OCI-LY1 (cell line): ENCODE measurements at regions not wholly inside any gene's neighbourhood (a gene's known extent, or its start where the extent isn't known, plus 50 kb on each side); places are given as distances from the start of the nearest gene placed in this dataset.

Experiments
- H2AFZ ChIP-seq: fragments of 200-600 bp; sonication (generic), shearing (Covaris generic); 2 replicates; pipeline ENCODE4 v1.6.0; 2014; ENCODE audit warnings: antibody characterized with exemption, mild to moderate bottlenecking, low read length
- H3F3A ChIP-seq: fragments of 200-600 bp; sonication (generic), shearing (Covaris generic); 2 replicates; pipeline ENCODE4 v1.6.0; 2014; ENCODE audit warnings: mild to moderate bottlenecking, antibody characterized with exemption, low read length, moderate library complexity; ENCODE audit not compliant: insufficient read depth
- H3K27ac ChIP-seq: fragments of 200-600 bp; sonication (generic); 2 replicates; pipeline ENCODE4 v1.5.1; 2014; ENCODE audit warnings: low read length, mixed run types, mild to moderate bottlenecking, low read depth; ENCODE audit not compliant: poor library complexity, severe bottlenecking
- H3K27me3 ChIP-seq: fragments of 200-600 bp; sonication (generic); 2 replicates; pipeline ENCODE4 v1.6.0; 2014; ENCODE audit warnings: antibody characterized with exemption, mild to moderate bottlenecking, low read length, moderate library complexity; ENCODE audit not compliant: insufficient read depth
- H3K36me3 ChIP-seq: fragments of 200-600 bp; sonication (generic); 2 replicates; pipeline ENCODE4 v1.6.1; 2014; ENCODE audit warnings: mild to moderate bottlenecking, antibody characterized with exemption, low read length, moderate library complexity, mixed read lengths; ENCODE audit not compliant: insufficient read depth
- H3K4me1 ChIP-seq: fragments of 200-600 bp; sonication (generic); 2 replicates; pipeline ENCODE4 v1.5.1; 2014; ENCODE audit warnings: mild to moderate bottlenecking, low read length, moderate library complexity; ENCODE audit not compliant: insufficient read depth, severe bottlenecking
- H3K4me2 ChIP-seq: fragments of 200-600 bp; sonication (generic), shearing (Covaris generic); 2 replicates; pipeline ENCODE4 v1.6.1; 2014; ENCODE audit warnings: low read length
- H3K4me3 ChIP-seq: fragments of 200-600 bp; sonication (generic); 2 replicates; pipeline ENCODE4 v1.5.1; 2014; ENCODE audit warnings: low read length, low read depth, mild to moderate bottlenecking, mixed read lengths; ENCODE audit not compliant: poor library complexity, severe bottlenecking
- H3K79me2 ChIP-seq: fragments of 200-600 bp; shearing (Covaris generic); 2 replicates; pipeline ENCODE4 v1.6.1; 2016; ENCODE audit warnings: mixed run types, low read length, mixed read lengths; ENCODE audit not compliant: insufficient read depth
- H3K9ac ChIP-seq: fragments of 200-600 bp; sonication (generic), shearing (Covaris generic); 2 replicates; pipeline ENCODE4 v1.6.1; 2014; ENCODE audit warnings: mild to moderate bottlenecking, low read length, mixed read lengths
- H3K9me2 ChIP-seq: fragments of 200-600 bp; sonication (generic), shearing (Covaris generic); 2 replicates; pipeline ENCODE4 v1.6.1; 2014; ENCODE audit warnings: low read depth, mild to moderate bottlenecking, low read length, mixed read lengths
- H3K9me3 ChIP-seq: fragments of 200-600 bp; shearing (Covaris generic); 2 replicates; pipeline ENCODE4 v1.6.1; 2014; ENCODE audit warnings: low read length, mixed read lengths
- H4K20me1 ChIP-seq: fragments of 200-600 bp; sonication (generic), shearing (Covaris generic); 2 replicates; pipeline ENCODE4 v1.6.0; 2016; ENCODE audit warnings: mild to moderate bottlenecking, low read length; ENCODE audit not compliant: insufficient read depth
- CTCF ChIP-seq: fragments of 200-600 bp; sonication (generic), shearing (Covaris generic); IDR thresholded peaks from 2 replicates; pipeline ENCODE4 v1.5.1; 2017; ENCODE audit warnings: mild to moderate bottlenecking, antibody characterized with exemption, low read length, moderate library complexity, mixed read lengths
- EZH2 ChIP-seq: fragments of 200-600 bp; sonication (generic), shearing (Covaris generic); IDR thresholded peaks from 2 replicates; pipeline ENCODE4 v1.8.0; 2017; ENCODE audit warnings: borderline replicate concordance, mixed run types, mild to moderate bottlenecking, antibody characterized with exemption, low read length, moderate library complexity, mixed read lengths

- no peak overlapping the region for H2AFZ ChIP-seq
- no peak overlapping the region for H3K9ac ChIP-seq
- H3K9me3 ChIP-seq = no peaks in the 10 kb centered on the region
- H3K9me2 ChIP-seq = no peaks in the 10 kb centered on the region
- H3K27ac ChIP-seq = no peak overlapping the region
- TF ChIP-seq CTCF = peak; percentile 99
- TF ChIP-seq EZH2 = no peak
- H3K36me3 ChIP-seq = no peaks in the 10 kb centered on the region
- no peak overlapping the region for H3K4me2 ChIP-seq
- H3F3A ChIP-seq = no peaks in the 10 kb centered on the region
- H4K20me1 ChIP-seq = no peaks in the 10 kb centered on the region
- H3K27me3 ChIP-seq = no peaks in the 10 kb centered on the region
- H3K79me2 ChIP-seq = no peaks in the 10 kb centered on the region
- H3K4me1 ChIP-seq = no peaks in the 10 kb centered on the region
- no peak overlapping the region for H3K4me3 ChIP-seq
Measured at GRCh38 chr3:159322322-159322939, 520.6 kb downstream of the MFSD1 start.

- H3K4me3 ChIP-seq = no peak overlapping the region
- no peaks in the 10 kb centered on the region for H3K27me3 ChIP-seq
- no peaks in the 10 kb centered on the region for H3K79me2 ChIP-seq
- no peaks in the 10 kb centered on the region for H3K9me3 ChIP-seq
- no peaks in the 10 kb centered on the region for H3K9me2 ChIP-seq
- H3K36me3 ChIP-seq = no peaks in the 10 kb centered on the region
- H3F3A ChIP-seq = no peaks in the 10 kb centered on the region
- H2AFZ ChIP-seq = no peak overlapping the region
- no peaks in the 10 kb centered on the region for H4K20me1 ChIP-seq
- no peak overlapping the region for H3K4me2 ChIP-seq
- no peak overlapping the region for H3K9ac ChIP-seq
- H3K4me1 ChIP-seq = no peaks in the 10 kb centered on the region
- no peak overlapping the region for H3K27ac ChIP-seq
- TF ChIP-seq CTCF (no peak), EZH2 (no peak)
Measured at GRCh38 chr3:159323848-159324247, 522.0 kb downstream of the MFSD1 start.

GRCh38 chr3:159326998-159327397 lies 525.1 kb downstream of the MFSD1 start:
- no peaks in the 10 kb centered on the region for H3K79me2 ChIP-seq
- H3K4me3 ChIP-seq = no peak overlapping the region
- no peaks in the 10 kb centered on the region for H3K27me3 ChIP-seq
- TF ChIP-seq EZH2 = no peak
- no peak for TF ChIP-seq CTCF
- H3K27ac ChIP-seq = no peak overlapping the region
- no peaks in the 10 kb centered on the region for H4K20me1 ChIP-seq
- no peak overlapping the region for H3K9ac ChIP-seq
- H3K9me2 ChIP-seq = no peaks in the 10 kb centered on the region
- H3F3A ChIP-seq = no peaks in the 10 kb centered on the region
- H3K4me1 ChIP-seq = no peaks in the 10 kb centered on the region
- H3K36me3 ChIP-seq = no peaks in the 10 kb centered on the region
- no peaks in the 10 kb centered on the region for H3K9me3 ChIP-seq
- H3K4me2 ChIP-seq = no peak overlapping the region
- no peak overlapping the region for H2AFZ ChIP-seq
